A673 (cell line): ENCODE measurements at regions not wholly inside any gene's neighbourhood (a gene's known extent, or its start where the extent isn't known, plus 50 kb on each side); places are given as distances from the start of the nearest gene placed in this dataset.

Experiments
- BruUV-seq: library from RNA; stranded (reverse); fragments of 400-500 nt; replicated peaks from 2 replicates; lab custom pipeline; 2021; lab: Mats Ljungman, UMichigan
- CTCF ChIA-PET: fragments of 300-600 bp; sonication (Branson Sonifier 250); formaldehyde crosslinking; loops from one replicate; lab custom pipeline; 2022; ENCODE audit warnings: antibody characterized with exemption; lab: Charles Lee
- POLR2A ChIA-PET: fragments of 300-600 bp; sonication (Branson Sonifier 250); formaldehyde crosslinking; loops from one replicate; lab custom pipeline; 2022; ENCODE audit warnings: antibody characterized with exemption; ENCODE audit not compliant: low non-redundant PET; lab: Charles Lee
- DNase-seq: peaks from one replicate; pipeline ENCODE4 v3.0.0-alpha.2; 2015; ENCODE audit warnings: low spot score
- H3K27ac ChIP-seq: fragments of 200-600 bp; sonication (generic); 2 replicates; pipeline ENCODE4 v1.5.1; 2016; ENCODE audit warnings: mixed run types, low read depth, mild to moderate bottlenecking, mixed read lengths, antibody characterized with exemption, low read length; ENCODE audit not compliant: poor library complexity, severe bottlenecking
- H3K27me3 ChIP-seq: fragments of 200-600 bp; sonication (generic); replicated peaks from 2 replicates; pipeline ENCODE4 v1.6.1; 2017; ENCODE audit warnings: mixed run types, low read depth, mild to moderate bottlenecking, mixed read lengths, antibody characterized with exemption, low read length; ENCODE audit not compliant: insufficient read depth, poor library complexity
- H3K36me3 ChIP-seq: fragments of 200-600 bp; sonication (generic); 2 replicates; pipeline ENCODE4 v1.6.1; 2016; ENCODE audit warnings: mixed run types, mild to moderate bottlenecking, mixed read lengths, antibody characterized with exemption, low read length; ENCODE audit not compliant: insufficient read depth, poor library complexity, severe bottlenecking
- H3K4me1 ChIP-seq: fragments of 200-600 bp; sonication (generic); 2 replicates; pipeline ENCODE4 v1.6.1; 2017; ENCODE audit warnings: mixed run types, mild to moderate bottlenecking, mixed read lengths, antibody characterized with exemption, low read length; ENCODE audit not compliant: insufficient read depth, poor library complexity, severe bottlenecking
- H3K4me3 ChIP-seq: fragments of 200-600 bp; sonication (generic); 2 replicates; pipeline ENCODE4 v1.5.1; 2016; ENCODE audit warnings: low read depth, mixed run types, mild to moderate bottlenecking, mixed read lengths, low read length; ENCODE audit not compliant: poor library complexity, severe bottlenecking
- H3K9me3 ChIP-seq: fragments of 200-600 bp; sonication (generic); 2 replicates; pipeline ENCODE4 v1.6.1; 2016; ENCODE audit warnings: mixed run types, low read depth, mild to moderate bottlenecking, mixed read lengths, antibody characterized with exemption, low read length; ENCODE audit not compliant: poor library complexity, severe bottlenecking
- CTCF ChIP-seq: fragments of 300-800, 200-600 bp; sonication (generic); conservative IDR thresholded peaks from 2 replicates; pipeline ENCODE4 v1.5.1; 2017; ENCODE audit warnings: low read depth, mild to moderate bottlenecking, antibody characterized with exemption, low read length, moderate library complexity, mixed read lengths
- EZH2 ChIP-seq: fragments of 200-600 bp; sonication (generic); IDR thresholded peaks from 2 replicates; pipeline ENCODE4 v1.6.1; 2017; ENCODE audit warnings: borderline replicate concordance, low read depth, mild to moderate bottlenecking, mixed read lengths, antibody characterized with exemption, low read length; ENCODE audit not compliant: poor library complexity, severe bottlenecking
- intact Hi-C: fragments of 100-400 bp; cut with micrococcal nuclease; formaldehyde crosslinking; loops from one replicate; pipeline ENCODE4 v1.10.0; 2022; ENCODE audit not compliant: unreplicated experiment

GRCh38 chr5:43772764-43773477 lies 169.9 kb downstream of the NNT start:
- DNase-seq: peak; percentile 92
- CTCF ChIA-PET: no interaction called here
- no peak for TF ChIP-seq CTCF
- no peak for TF ChIP-seq EZH2
- Histone ChIP-seq H3K4me1 (peaks cover 50% of the 10 kb centered on the region), H3K36me3 (no peaks in the 10 kb centered on the region), H3K27me3 (no peaks in the 10 kb centered on the region), H3K4me3 (peak overlapping the region; percentile 8), H3K9me3 (peaks cover 9% of the 10 kb centered on the region), H3K27ac (peak overlapping the region; percentile 97)
- POLR2A ChIA-PET: interaction anchor here (0.6 to 0.7 kb wide), 2 partner anchors 13 to 705 kb away, joined by 3 to 5 read pairs; no protein-coding TSS in a partner anchor
- no TSS peak for BruUV-seq
- intact Hi-C loops: loop anchor here (10.0 kb wide), 1 partner anchor 1612 kb away; no protein-coding TSS in a partner anchor

DNA sequence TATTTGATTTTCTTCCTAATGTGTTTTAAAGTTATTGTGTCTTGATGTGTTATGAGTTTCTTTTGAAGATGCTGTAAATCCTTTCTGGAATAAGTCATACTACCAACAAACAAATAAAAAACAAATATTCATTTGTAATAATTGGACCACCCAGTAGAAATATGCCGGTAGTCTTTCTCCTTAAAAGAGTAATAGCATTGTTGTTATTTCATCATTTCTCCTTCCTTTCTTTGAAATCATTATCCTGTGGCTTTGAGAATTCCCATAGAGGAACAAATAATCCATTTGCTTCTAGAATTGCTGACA lies 169.4 kb downstream of the NNT start:
- H3K36me3 ChIP-seq: no peaks in the 10 kb centered on the region
- H3K27ac ChIP-seq: peak overlapping the region; percentile 97
- H3K4me3 ChIP-seq: no peak overlapping the region
- BruUV-seq: TSS peak; percentile 87
- no peaks in the 10 kb centered on the region for H3K27me3 ChIP-seq
- TF ChIP-seq CTCF (no peak), EZH2 (no peak)
- ChIA-PET CTCF (no interaction called here), POLR2A (interaction anchor here (0.6 kb wide), 1 partner anchor 706 kb away, joined by 5 read pairs; no protein-coding TSS in a partner anchor)
- intact Hi-C loops: loop anchor here (10.0 kb wide), 1 partner anchor 1612 kb away; no protein-coding TSS in a partner anchor
- H3K4me1 ChIP-seq: peaks cover 50% of the 10 kb centered on the region
- H3K9me3 ChIP-seq: peaks cover 4% of the 10 kb centered on the region
- no peak for DNase-seq

- peaks cover 1% of the 10 kb centered on the region for H3K9me3 ChIP-seq
- peak; percentile 52 for DNase-seq
- peaks cover 50% of the 10 kb centered on the region for H3K4me1 ChIP-seq
- H3K27me3 ChIP-seq: no peaks in the 10 kb centered on the region
- CTCF ChIA-PET: no interaction called here
- POLR2A ChIA-PET: no interaction called here
- peak overlapping the region; percentile 97 for H3K27ac ChIP-seq
- no TSS peak for BruUV-seq
- TF ChIP-seq CTCF: no peak
- no peak for TF ChIP-seq EZH2
- H3K36me3 ChIP-seq: no peaks in the 10 kb centered on the region
- intact Hi-C loops: loop anchor here (10.0 kb wide), 1 partner anchor 1613 kb away; no protein-coding TSS in a partner anchor
- no peak overlapping the region for H3K4me3 ChIP-seq
Measured at GRCh38 chr5:43771611-43772031, 168.6 kb downstream of the NNT start.
